DOHH2 (cell line): ENCODE measurements at regions not wholly inside any gene's neighbourhood (a gene's known extent, or its start where the extent isn't known, plus 50 kb on each side); places are given as distances from the start of the nearest gene placed in this dataset.

Experiments
- CTCF ChIP-seq: fragments of 200-600 bp; sonication (generic); IDR thresholded peaks from one replicate; pipeline ENCODE4 v1.5.1; 2014; ENCODE audit warnings: antibody characterized with exemption, mild to moderate bottlenecking, low read depth, low read length; ENCODE audit not compliant: poor library complexity, severe bottlenecking
- EZH2phosphoT487 ChIP-seq: fragments of 200-600 bp; sonication (generic); IDR thresholded peaks from 2 replicates; pipeline ENCODE4 v1.6.1; 2017; ENCODE audit warnings: borderline replicate concordance, mild to moderate bottlenecking, antibody characterized with exemption, low read length, moderate library complexity, mixed read lengths

GRCh38 chr7:152949790-152950189, 190.2 kb downstream of the ACTR3B start:
- no peak for TF ChIP-seq CTCF
- no peak for TF ChIP-seq EZH2phosphoT487
